ENCODE measurements at regions not wholly inside any gene's neighbourhood (a gene's known extent, or its start where the extent isn't known, plus 50 kb on each side); places are given as distances from the start of the nearest gene placed in this dataset.

DNA sequence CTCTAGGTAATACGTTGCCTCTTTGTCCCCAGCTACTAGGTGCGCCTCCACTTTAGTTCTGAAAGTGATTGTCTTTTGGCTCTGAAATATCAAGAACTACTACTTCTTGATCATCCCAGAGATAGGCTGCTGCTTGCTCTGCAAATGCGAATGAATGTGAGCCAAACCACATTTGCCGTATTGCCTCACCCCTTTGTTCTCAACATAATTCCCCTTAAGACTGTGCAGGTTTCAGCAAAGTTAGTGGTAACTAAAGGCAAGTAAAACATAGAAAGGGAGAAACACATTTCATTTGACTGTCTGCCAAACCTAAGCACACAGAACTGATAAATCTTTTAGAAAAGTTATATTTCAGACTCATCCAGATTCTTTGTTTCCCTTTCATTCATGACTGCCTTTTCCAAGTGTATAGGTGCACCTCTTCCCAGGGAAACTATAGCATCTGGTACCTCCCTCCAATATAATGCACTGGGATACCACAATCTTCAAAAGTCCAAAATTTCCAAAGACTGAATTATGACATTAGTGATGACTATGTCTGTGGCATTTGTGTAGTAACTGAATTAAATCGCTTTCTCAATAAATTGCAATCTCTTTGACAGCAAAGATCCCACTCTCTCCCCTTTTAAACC is 720.6 kb upstream of the CBLB start:
- TF ChIP-seq POLR2A (IDR thresholded peaks at IDR 0.05), result no peak
- TF ChIP-seq, protein P1, sequence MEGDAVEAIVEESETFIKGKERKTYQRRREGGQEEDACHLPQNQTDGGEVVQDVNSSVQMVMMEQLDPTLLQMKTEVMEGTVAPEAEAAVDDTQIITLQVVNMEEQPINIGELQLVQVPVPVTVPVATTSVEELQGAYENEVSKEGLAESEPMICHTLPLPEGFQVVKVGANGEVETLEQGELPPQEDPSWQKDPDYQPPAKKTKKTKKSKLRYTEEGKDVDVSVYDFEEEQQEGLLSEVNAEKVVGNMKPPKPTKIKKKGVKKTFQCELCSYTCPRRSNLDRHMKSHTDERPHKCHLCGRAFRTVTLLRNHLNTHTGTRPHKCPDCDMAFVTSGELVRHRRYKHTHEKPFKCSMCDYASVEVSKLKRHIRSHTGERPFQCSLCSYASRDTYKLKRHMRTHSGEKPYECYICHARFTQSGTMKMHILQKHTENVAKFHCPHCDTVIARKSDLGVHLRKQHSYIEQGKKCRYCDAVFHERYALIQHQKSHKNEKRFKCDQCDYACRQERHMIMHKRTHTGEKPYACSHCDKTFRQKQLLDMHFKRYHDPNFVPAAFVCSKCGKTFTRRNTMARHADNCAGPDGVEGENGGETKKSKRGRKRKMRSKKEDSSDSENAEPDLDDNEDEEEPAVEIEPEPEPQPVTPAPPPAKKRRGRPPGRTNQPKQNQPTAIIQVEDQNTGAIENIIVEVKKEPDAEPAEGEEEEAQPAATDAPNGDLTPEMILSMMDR (IDR thresholded peaks at IDR 0.05), result no peak

All from body of pancreas (tissue), 4 donors.